Natural killer cell treated with Interleukin-12 subunit alpha and Interleukin-12 subunit beta and Interleukin-15 and Interleukin-18, amount 100 ng/mL, for 72 hours (primary cell): ENCODE measurements at regions not wholly inside any gene's neighbourhood (a gene's known extent, or its start where the extent isn't known, plus 50 kb on each side); places are given as distances from the start of the nearest gene placed in this dataset.

Source experiments
- ATAC-seq, 2 donors: fragments of 150-1000 bp; cut with Tn5 transposase in 1 of 2; sonication (Bioruptor Pico), chemical (Tn5 transposase) in 1 of 2; 2 replicates each; pipeline ENCODE4 v1.10.0; 2021
- DNase-seq: peaks from one replicate; pipeline ENCODE4 v3.0.0; 2022; ENCODE audit warnings: low spot score
- H3K27ac Mint-ChIP-seq, 2 donors: 1 replicate in 1 of 2; 2 replicates in 1 of 2; pipeline ENCODE4 v1.8.0; 2022; ENCODE audit warnings: mixed read lengths in 2 of 2, mild to moderate bottlenecking in 1 of 2, moderate library complexity in 1 of 2
- H3K27me3 Mint-ChIP-seq, 2 donors: 1 replicate in 1 of 2; 2 replicates in 1 of 2; pipeline ENCODE4 v1.8.0; 2022; ENCODE audit warnings: mixed read lengths in 2 of 2
- H3K36me3 Mint-ChIP-seq: one replicate; pipeline ENCODE4 v1.8.0; 2022; ENCODE audit warnings: mixed read lengths
- H3K4me1 Mint-ChIP-seq, 2 donors: 1 replicate in 1 of 2; 2 replicates in 1 of 2; pipeline ENCODE4 v1.8.0; 2022; ENCODE audit warnings: low read depth in 2 of 2, mixed read lengths in 2 of 2, mild to moderate bottlenecking in 1 of 2
- H3K4me3 Mint-ChIP-seq: one replicate; pipeline ENCODE4 v1.8.0; 2022; ENCODE audit warnings: mixed read lengths
- H3K9me3 Mint-ChIP-seq: 2 replicates; pipeline ENCODE4 v1.8.0; 2022; ENCODE audit warnings: mixed read lengths

DNA sequence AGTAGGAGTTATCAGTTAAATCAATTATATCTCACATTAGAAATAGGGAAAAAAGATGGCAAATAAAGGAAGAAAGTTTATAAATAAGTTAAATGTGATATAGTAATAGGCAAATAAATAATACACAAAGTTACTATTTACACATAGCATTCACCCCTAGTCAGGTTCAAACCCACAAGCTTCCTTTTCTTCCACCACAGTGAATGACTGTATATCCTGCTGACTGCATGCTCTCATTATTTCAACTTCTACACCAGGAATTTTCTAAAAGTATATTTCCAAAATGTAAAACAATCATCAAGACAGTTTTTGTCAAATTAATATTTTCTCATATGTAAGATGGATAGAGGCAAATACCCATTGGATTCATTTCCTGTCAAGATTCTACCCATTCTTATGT lies 548.6 kb upstream of the SLITRK5 start:
- Mint-ChIP-seq H3K27ac (peak overlapping the region in 1 of 2 donors; percentile 49), H3K4me3 (no peak overlapping the region), H3K4me1 (peaks cover 3 to 4% of the 10 kb centered on the region in 2 donors), H3K27me3 (no peaks in the 10 kb centered on the region), H3K36me3 (peaks cover 4% of the 10 kb centered on the region), H3K9me3 (no peaks in the 10 kb centered on the region)
- DNase-seq, result no peak
- no peak for ATAC-seq

GRCh38 chr13:87123987-87124784 lies 547.0 kb upstream of the SLITRK5 start:
- Mint-ChIP-seq H3K4me1 (peaks cover 3 to 4% of the 10 kb centered on the region in 2 donors), H3K27ac (peak overlapping the region in 1 of 2 donors; percentile 14), H3K27me3 (no peaks in the 10 kb centered on the region), H3K4me3 (no peak overlapping the region), H3K9me3 (no peaks in the 10 kb centered on the region), H3K36me3 (peaks cover 4% of the 10 kb centered on the region)
- DNase-seq (peak; percentile 58), ATAC-seq (peak; percentile 73 to 88)

- DNase-seq (no peak), ATAC-seq (no peak)
- peaks cover 4% of the 10 kb centered on the region for H3K36me3 Mint-ChIP-seq
- H3K27me3 Mint-ChIP-seq, result no peaks in the 10 kb centered on the region
- H3K9me3 Mint-ChIP-seq, result peaks cover 4% of the 10 kb centered on the region
- no peak overlapping the region for H3K4me3 Mint-ChIP-seq
- peaks cover 3 to 4% of the 10 kb centered on the region in 2 donors for H3K4me1 Mint-ChIP-seq
- no peak overlapping the region for H3K27ac Mint-ChIP-seq
Observed at GRCh38 chr13:87124785-87125074, 546.4 kb upstream of the SLITRK5 start.

DNA sequence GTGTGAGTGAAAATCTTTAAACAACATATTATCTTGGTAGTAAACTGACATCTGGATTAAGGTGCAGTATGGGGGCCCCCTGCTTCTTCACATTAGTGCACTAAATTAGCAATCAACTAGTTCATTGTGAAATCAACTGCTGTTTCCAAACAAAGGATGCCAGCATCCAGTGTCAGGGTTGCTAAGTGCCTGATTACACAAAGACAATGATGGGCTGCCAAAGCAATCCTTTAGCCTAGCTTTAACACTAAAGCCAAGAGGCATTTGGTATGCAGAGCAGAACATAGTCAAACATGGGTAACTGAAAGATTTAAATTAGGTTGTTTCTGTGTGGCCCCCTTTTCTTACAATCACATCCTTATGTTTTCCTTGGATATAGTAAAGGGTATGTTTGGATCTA lies 543.1 kb upstream of the SLITRK5 start:
- ATAC-seq, result no peak
- Mint-ChIP-seq H3K36me3 (peaks cover 1% of the 10 kb centered on the region), H3K27ac (no peak overlapping the region), H3K4me3 (no peak overlapping the region), H3K9me3 (peaks cover 5% of the 10 kb centered on the region), H3K27me3 (no peaks in the 10 kb centered on the region), H3K4me1 (peaks cover 1 to 4% of the 10 kb centered on the region in 2 donors)
- DNase-seq, result no peak

- peaks cover 0 to 4% of the 10 kb centered on the region in 2 donors for H3K4me1 Mint-ChIP-seq
- no peak for ATAC-seq
- no peak for DNase-seq
- H3K36me3 Mint-ChIP-seq, result no peaks in the 10 kb centered on the region
- H3K9me3 Mint-ChIP-seq, result peaks cover 5% of the 10 kb centered on the region
- no peak overlapping the region for H3K27ac Mint-ChIP-seq
- no peaks in the 10 kb centered on the region for H3K27me3 Mint-ChIP-seq
- no peak overlapping the region for H3K4me3 Mint-ChIP-seq
Observed at GRCh38 chr13:87128491-87128890, 542.7 kb upstream of the SLITRK5 start.

- no peak overlapping the region for H3K27ac Mint-ChIP-seq
- H3K4me3 Mint-ChIP-seq, result no peak overlapping the region
- H3K4me1 Mint-ChIP-seq, result no peaks in the 10 kb centered on the region
- DNase-seq (no peak), ATAC-seq (no peak)
- H3K27me3 Mint-ChIP-seq, result no peaks in the 10 kb centered on the region
- H3K9me3 Mint-ChIP-seq, result peaks cover 5% of the 10 kb centered on the region
- H3K36me3 Mint-ChIP-seq, result no peaks in the 10 kb centered on the region
Observed at GRCh38 chr13:87129602-87130300, 541.4 kb upstream of the SLITRK5 start.

DNA sequence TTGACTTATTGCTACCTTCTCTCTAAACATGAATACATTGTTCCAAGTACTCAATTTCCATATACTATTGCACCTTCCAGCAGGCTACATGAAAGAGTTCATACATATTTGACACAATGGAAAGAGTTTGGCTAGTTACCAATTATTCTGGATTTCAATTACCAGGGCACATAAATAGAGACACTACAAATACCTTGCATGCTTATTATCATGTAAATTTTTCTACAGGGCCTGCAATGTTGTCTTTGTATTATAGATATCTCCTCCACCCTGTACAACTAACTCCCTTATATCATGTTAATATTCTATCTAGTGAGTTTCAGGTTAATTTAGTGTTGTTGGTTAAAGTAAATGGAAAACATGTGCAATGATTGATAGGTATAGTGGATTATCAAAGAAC lies 540.7 kb upstream of the SLITRK5 start:
- no peak overlapping the region for H3K27ac Mint-ChIP-seq
- H3K27me3 Mint-ChIP-seq, result no peaks in the 10 kb centered on the region
- no peaks in the 10 kb centered on the region for H3K4me1 Mint-ChIP-seq
- H3K36me3 Mint-ChIP-seq, result no peaks in the 10 kb centered on the region
- peaks cover 5% of the 10 kb centered on the region for H3K9me3 Mint-ChIP-seq
- ATAC-seq (no peak), DNase-seq (no peak)
- H3K4me3 Mint-ChIP-seq, result no peak overlapping the region

DNA sequence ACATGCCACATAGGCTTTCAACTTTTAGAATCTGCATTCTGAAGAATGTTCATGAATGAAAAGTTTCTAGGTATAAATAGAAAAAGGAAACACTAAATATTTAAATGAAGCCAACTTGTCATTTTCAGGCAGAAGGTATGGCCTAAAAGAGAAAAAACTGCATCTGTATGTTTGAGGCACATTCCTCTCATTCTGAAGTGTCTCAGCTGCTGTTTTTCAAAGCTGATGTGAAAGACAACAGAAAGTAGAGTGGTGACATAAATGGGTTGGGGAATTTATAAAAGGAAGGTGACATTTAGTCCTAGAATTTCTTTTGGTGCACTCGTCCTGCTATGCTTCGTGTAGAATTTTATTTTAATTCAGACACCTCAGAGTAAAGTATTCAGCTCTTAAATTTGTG lies 539.6 kb upstream of the SLITRK5 start:
- Mint-ChIP-seq H3K27me3 (no peaks in the 10 kb centered on the region), H3K27ac (no peak overlapping the region)

GRCh38 chr13:87138866-87139265 lies 532.3 kb upstream of the SLITRK5 start:
- DNase-seq, result no peak
- H3K27me3 Mint-ChIP-seq, result no peaks in the 10 kb centered on the region
- no peak overlapping the region for H3K27ac Mint-ChIP-seq
- ATAC-seq, result no peak
- no peaks in the 10 kb centered on the region for H3K36me3 Mint-ChIP-seq
- peaks cover 13% of the 10 kb centered on the region for H3K9me3 Mint-ChIP-seq
- no peak overlapping the region for H3K4me3 Mint-ChIP-seq
- H3K4me1 Mint-ChIP-seq, result no peaks in the 10 kb centered on the region

More for the DNA sequence above, 539.6 kb upstream of the SLITRK5 start:
- H3K36me3 Mint-ChIP-seq, result no peaks in the 10 kb centered on the region
- no peak for ATAC-seq
- no peaks in the 10 kb centered on the region for H3K4me1 Mint-ChIP-seq
- H3K4me3 Mint-ChIP-seq, result no peak overlapping the region
- no peak for DNase-seq
- peaks cover 8% of the 10 kb centered on the region for H3K9me3 Mint-ChIP-seq

GRCh38 chr13:87147076-87147475 lies 524.1 kb upstream of the SLITRK5 start:
- no peaks in the 10 kb centered on the region for H3K4me1 Mint-ChIP-seq
- no peak overlapping the region for H3K27ac Mint-ChIP-seq
- no peak overlapping the region for H3K4me3 Mint-ChIP-seq
- DNase-seq, result no peak
- no peak for ATAC-seq
- no peaks in the 10 kb centered on the region for H3K36me3 Mint-ChIP-seq
- no peaks in the 10 kb centered on the region for H3K27me3 Mint-ChIP-seq
- H3K9me3 Mint-ChIP-seq, result peaks cover 9% of the 10 kb centered on the region

GRCh38 chr13:87153371-87153770 lies 517.8 kb upstream of the SLITRK5 start:
- no peaks in the 10 kb centered on the region for H3K36me3 Mint-ChIP-seq
- ATAC-seq, result no peak

DNA sequence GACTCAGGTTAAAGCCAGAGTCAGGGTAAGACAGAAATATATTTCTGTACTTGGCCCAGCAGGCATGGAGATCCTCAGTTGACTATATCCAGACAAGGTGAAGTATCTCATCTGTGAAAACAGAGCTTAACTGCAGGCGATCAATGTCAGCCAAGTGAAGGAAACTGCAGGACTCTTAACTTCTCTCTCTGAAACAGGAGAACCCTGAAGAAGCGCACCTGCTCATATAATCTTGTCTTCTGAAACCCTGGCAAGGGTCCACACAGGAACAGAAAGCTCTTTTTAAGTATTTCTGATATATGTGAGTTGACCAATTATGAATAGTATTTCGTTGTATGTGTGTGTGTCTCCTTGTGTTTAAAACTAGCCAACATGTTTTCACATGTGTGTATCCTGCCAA lies 504.8 kb upstream of the SLITRK5 start:
- no peak for ATAC-seq
- no peak overlapping the region for H3K4me3 Mint-ChIP-seq
- no peaks in the 10 kb centered on the region for H3K4me1 Mint-ChIP-seq
- no peak overlapping the region for H3K27ac Mint-ChIP-seq
- no peaks in the 10 kb centered on the region for H3K36me3 Mint-ChIP-seq
- peaks cover 23% of the 10 kb centered on the region for H3K9me3 Mint-ChIP-seq
- no peak for DNase-seq
- H3K27me3 Mint-ChIP-seq, result no peaks in the 10 kb centered on the region

More at GRCh38 chr13:87153371-87153770, 517.8 kb upstream of the SLITRK5 start:
- DNase-seq, result no peak
- H3K4me1 Mint-ChIP-seq, result no peaks in the 10 kb centered on the region
- no peak overlapping the region for H3K27ac Mint-ChIP-seq
- peaks cover 3% of the 10 kb centered on the region for H3K9me3 Mint-ChIP-seq
- H3K27me3 Mint-ChIP-seq, result no peaks in the 10 kb centered on the region
- H3K4me3 Mint-ChIP-seq, result no peak overlapping the region

DNA sequence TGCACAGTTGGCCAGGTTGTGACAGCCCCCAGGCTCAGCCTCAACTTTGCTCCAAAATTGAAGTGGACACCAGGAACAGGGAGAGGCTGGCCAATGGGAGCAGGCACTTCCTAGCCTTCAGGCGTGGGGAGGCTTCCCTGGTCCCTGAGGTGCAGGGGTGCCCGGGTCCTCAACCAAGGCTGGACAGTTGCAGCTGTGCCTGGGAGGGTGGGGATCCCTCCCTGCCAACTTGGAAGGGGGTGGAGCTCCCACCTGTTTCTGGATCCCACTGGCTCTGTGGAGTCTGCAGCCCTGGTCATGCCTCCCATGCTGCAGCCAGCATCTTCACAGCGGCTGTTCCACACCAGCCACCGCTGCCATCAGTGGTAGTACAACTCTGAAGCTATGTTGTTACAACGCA lies 502.8 kb upstream of the SLITRK5 start:
- ATAC-seq (no peak), DNase-seq (no peak)
- no peak overlapping the region for H3K4me3 Mint-ChIP-seq
- peaks cover 11% of the 10 kb centered on the region for H3K9me3 Mint-ChIP-seq
- H3K27ac Mint-ChIP-seq, result no peak overlapping the region
- no peaks in the 10 kb centered on the region for H3K27me3 Mint-ChIP-seq
- H3K36me3 Mint-ChIP-seq, result no peaks in the 10 kb centered on the region
- H3K4me1 Mint-ChIP-seq, result no peaks in the 10 kb centered on the region

DNA sequence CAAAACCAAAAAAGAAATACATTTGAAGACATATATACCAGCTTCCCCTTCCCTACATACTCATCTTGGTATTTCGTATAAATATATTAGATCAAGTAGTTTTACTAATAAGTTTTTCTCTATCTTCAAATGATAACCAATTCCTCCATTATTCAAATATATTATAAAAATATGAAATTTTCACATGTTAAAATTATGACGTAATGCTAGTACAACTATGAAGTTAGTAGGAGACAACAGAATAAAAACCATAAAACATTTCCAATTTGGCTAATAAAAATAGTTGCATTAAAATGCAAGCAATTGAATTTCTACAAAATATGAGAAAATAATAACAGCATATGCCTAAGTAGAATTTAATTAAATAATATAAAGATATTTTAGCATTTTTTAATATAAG lies 501.8 kb upstream of the SLITRK5 start:
- no peaks in the 10 kb centered on the region for H3K4me1 Mint-ChIP-seq
- ATAC-seq, result no peak
- no peaks in the 10 kb centered on the region for H3K27me3 Mint-ChIP-seq
- no peak for DNase-seq
- H3K27ac Mint-ChIP-seq, result no peak overlapping the region
- H3K4me3 Mint-ChIP-seq, result no peak overlapping the region
- H3K36me3 Mint-ChIP-seq, result no peaks in the 10 kb centered on the region
- peaks cover 10% of the 10 kb centered on the region for H3K9me3 Mint-ChIP-seq
